Left cardiac atrium (tissue), 4 donors: ENCODE measurements at regions not wholly inside any gene's neighbourhood (a gene's known extent, or its start where the extent isn't known, plus 50 kb on each side); places are given as distances from the start of the nearest gene placed in this dataset.
"Not testable (repeated sequence)": the region's sequence is repeated elsewhere in the genome, so short reads cannot be mapped to it uniquely, and the experiment has no call there.

Source experiments
- ATAC-seq, 2 donors: fragments of 200-7000 bp; cut with Tn5 transposase; one replicate each; pipeline ENCODE4 v1.9.1; 2020; ENCODE audit warnings: mild to moderate bottlenecking in 2 of 2, moderate library complexity in 2 of 2
- DNase-seq: peaks from one replicate; pipeline ENCODE4 v3.0.0-alpha.2; 2020
- intact Hi-C, 2 donors: fragments of 100-400 bp; cut with DNase I; formaldehyde crosslinking; loops; one replicate each; pipeline versions ENCODE4 v1.14.1 to v1.15.1; 2022 to 2023
- donor health status: DM: no; HTN: yes; CAD: no.
- donor health status: DM: no; HTN: yes; CAD: no; lungs with severe emphysema.
- donor health status: DM: yes; HTN: yes; CAD: no.
- donor health status: Dilated cardiomyopathy.

- ATAC-seq = no peak
- DNase-seq = no peak
- intact Hi-C loops = no loop called here
These were observed 170.1 kb upstream of the SEMA3D start for GRCh38 chr7:85356916-85357315.

- intact Hi-C loops = no loop called here
- ATAC-seq (no peak), DNase-seq (no peak)
These were observed 156.6 kb upstream of the SEMA3D start for GRCh38 chr7:85343484-85343883.

- no peak for ATAC-seq
- intact Hi-C loops = no loop called here
- no peak for DNase-seq
These were observed 155.9 kb upstream of the SEMA3D start for GRCh38 chr7:85342781-85343180.

- ATAC-seq = no peak
- intact Hi-C loops = no loop called here
- DNase-seq = no peak
These were observed 155.1 kb upstream of the SEMA3D start for GRCh38 chr7:85341973-85342372.

- ATAC-seq = no peak
- no peak for DNase-seq
- intact Hi-C loops = no loop called here
These were observed 154.3 kb upstream of the SEMA3D start for GRCh38 chr7:85341121-85341520.

GRCh38 chr7:85336086-85336485, 149.2 kb upstream of the SEMA3D start:
- DNase-seq = no peak
- intact Hi-C loops = no loop called here
- ATAC-seq = no peak

GRCh38 chr7:85335113-85335512, 148.3 kb upstream of the SEMA3D start:
- intact Hi-C loops, ATAC-seq: not testable (repeated sequence)
- DNase-seq = peak; percentile 12

GRCh38 chr7:85328456-85328998, 141.7 kb upstream of the SEMA3D start:
- no peak for DNase-seq
- intact Hi-C loops = no loop called here
- ATAC-seq = no peak

GRCh38 chr7:85324145-85324799, 137.4 kb upstream of the SEMA3D start:
- intact Hi-C loops = no loop called here
- no peak for ATAC-seq
- DNase-seq = no peak

GRCh38 chr7:85322252-85322651, 135.4 kb upstream of the SEMA3D start:
- DNase-seq (no peak), ATAC-seq (no peak)
- intact Hi-C loops = no loop called here

- ATAC-seq (no peak), DNase-seq (no peak)
- intact Hi-C loops = no loop called here
These were observed 134.0 kb upstream of the SEMA3D start for GRCh38 chr7:85320699-85321476.

- intact Hi-C loops = no loop called here
- DNase-seq (no peak), ATAC-seq (no peak)
These were observed 129.6 kb upstream of the SEMA3D start for GRCh38 chr7:85316489-85316888.

- DNase-seq (no peak), ATAC-seq (no peak)
- intact Hi-C loops = no loop called here
These were observed 123.4 kb upstream of the SEMA3D start for GRCh38 chr7:85310301-85310700.

- intact Hi-C loops = no loop called here
- DNase-seq (no peak), ATAC-seq (no peak)
These were observed 119.3 kb upstream of the SEMA3D start for GRCh38 chr7:85306115-85306514.

- DNase-seq (no peak), ATAC-seq (no peak)
- intact Hi-C loops = no loop called here
These were observed 107.3 kb upstream of the SEMA3D start for GRCh38 chr7:85294176-85294575.

- DNase-seq = no peak
- ATAC-seq = no peak
- intact Hi-C loops = no loop called here
These were observed 106.2 kb upstream of the SEMA3D start for GRCh38 chr7:85292908-85293576.

- DNase-seq (no peak), ATAC-seq (no peak)
- intact Hi-C loops = no loop called here
These were observed 103.4 kb upstream of the SEMA3D start for GRCh38 chr7:85290269-85290668.

GRCh38 chr7:85289279-85289678, 102.4 kb upstream of the SEMA3D start:
- ATAC-seq = no peak
- intact Hi-C loops = no loop called here
- DNase-seq = no peak

GRCh38 chr7:85287106-85287825, 100.4 kb upstream of the SEMA3D start:
- intact Hi-C loops = no loop called here
- DNase-seq (no peak), ATAC-seq (no peak)

- DNase-seq (no peak), ATAC-seq (no peak)
- intact Hi-C loops = no loop called here
These were observed 99.6 kb upstream of the SEMA3D start for GRCh38 chr7:85286446-85286845.
